K562 (cell line): ENCODE measurements at regions not wholly inside any gene's neighbourhood (a gene's known extent, or its start where the extent isn't known, plus 50 kb on each side); places are given as distances from the start of the nearest gene placed in this dataset.

Experiments used
- ATAC-seq: fragments of 200-7000 bp; cut with Tn5 transposase; 3 replicates; pipeline ENCODE4 v1.9.1; 2020; ENCODE audit warnings: moderate library complexity
- BruUV-seq: library from RNA; stranded (reverse); fragments of 400-500 nt; replicated peaks from 2 replicates; lab custom pipeline; 2021; lab: Mats Ljungman, UMichigan
- CTCF ChIA-PET: fragments of 300-600 bp; formaldehyde crosslinking; extraction: SDS; loops from one replicate; lab custom pipeline; 2021; ENCODE audit warnings: low intra/inter-chr PET ratio; lab: Yijun Ruan, JAX
- POLR2A ChIA-PET: fragments of 300-600, 350-650 bp; sonication (Branson Sonifier 250); formaldehyde crosslinking; extraction: SDS; loops from one replicate; lab custom pipeline; 2021; ENCODE audit warnings: antibody characterized with exemption, inconsistent platforms; lab: Yijun Ruan, JAX
- DNase-seq, 4 experiments: peaks; one replicate each; pipeline versions ENCODE4 v3.0.0 to v3.0.0-alpha.2; 2011 to 2018; ENCODE audit warnings: low spot score in 3 of 4, mixed read lengths in 3 of 4; ENCODE audit errors: extremely low read depth in 1 of 4
- FAIRE-seq: peaks from 2 replicates; lab custom pipeline; 2011; peaks lifted over from hg19 to GRCh38; lab: Jason Lieb, UNC
- H2AFZ ChIP-seq: 2 replicates; pipeline ENCODE4 v1.6.0; 2011; ENCODE audit warnings: low read depth, low read length, control low read depth, inconsistent platforms
- H3K27ac ChIP-seq: fragments of 200-600 bp; 3 replicates; pipeline ENCODE4 v1.8.0; 2011; ENCODE audit warnings: low read depth, mild to moderate bottlenecking, control low read depth, inconsistent platforms, low read length, moderate library complexity, mixed read lengths; ENCODE audit errors: extremely low read depth
- H3K27me3 ChIP-seq, 2 experiments: fragments of 300-600 bp in 1 of 2; 2 replicates in 1 of 2; 3 replicates in 1 of 2; pipeline versions ENCODE4 v1.6.0 to v1.8.0; 2011; ENCODE audit warnings: inconsistent platforms in 2 of 2, low read length in 2 of 2, mild to moderate bottlenecking in 1 of 2, mixed read lengths in 1 of 2, moderate library complexity in 1 of 2; ENCODE audit not compliant: control insufficient read depth in 2 of 2, insufficient read depth in 2 of 2
- H3K36me3 ChIP-seq: fragments of 300-600 bp; 3 replicates; pipeline ENCODE4 v1.8.0; 2011; ENCODE audit warnings: mild to moderate bottlenecking, low read length, inconsistent platforms; ENCODE audit not compliant: control insufficient read depth, insufficient read depth
- H3K4me1 ChIP-seq, 2 experiments: fragments of 200-600 bp in 1 of 2; replicated peaks in 1 of 2; 2 replicates in 1 of 2; 3 replicates in 1 of 2; pipeline versions ENCODE4 v1.5.1 to v1.8.0; 2011; ENCODE audit warnings: inconsistent platforms in 2 of 2, low read length in 2 of 2, mild to moderate bottlenecking in 1 of 2, mixed read lengths in 1 of 2, moderate library complexity in 1 of 2; ENCODE audit not compliant: control insufficient read depth in 2 of 2, insufficient read depth in 2 of 2
- H3K4me2 ChIP-seq: 2 replicates; pipeline ENCODE4 v1.6.1; 2011; ENCODE audit warnings: low read length, control low read depth, inconsistent platforms, mixed read lengths; ENCODE audit not compliant: insufficient read depth
- H3K4me3 ChIP-seq: fragments of 200-600 bp; sonication (generic), shearing (Covaris generic); 2 replicates; pipeline ENCODE4 v1.5.1; 2016; ENCODE audit warnings: control low read depth, inconsistent platforms
- H3K79me2 ChIP-seq: fragments of 200-600 bp; 3 replicates; pipeline ENCODE4 v1.8.0; 2011; ENCODE audit warnings: low read length, inconsistent platforms; ENCODE audit not compliant: control insufficient read depth, insufficient read depth
- H3K9ac ChIP-seq, 2 experiments: 2 replicates each; pipeline versions ENCODE4 v1.6.0 to v1.6.1; 2011; ENCODE audit warnings: low read depth in 2 of 2, low read length in 2 of 2, control low read depth in 1 of 2, inconsistent platforms in 1 of 2, mild to moderate bottlenecking in 1 of 2, mixed read lengths in 1 of 2; ENCODE audit not compliant: insufficient read depth in 1 of 2
- H3K9me1 ChIP-seq: one replicate; pipeline ENCODE4 v1.6.0; 2011; ENCODE audit warnings: inconsistent platforms, mild to moderate bottlenecking, low read length, moderate library complexity; ENCODE audit not compliant: control insufficient read depth, insufficient read depth
- H3K9me3 ChIP-seq: replicated peaks from 2 replicates; pipeline ENCODE4 v1.5.1; 2011; ENCODE audit warnings: low read depth, low read length, inconsistent platforms; ENCODE audit not compliant: control insufficient read depth, insufficient read depth
- H4K20me1 ChIP-seq: replicated peaks from 2 replicates; pipeline ENCODE4 v1.6.1; 2011; ENCODE audit warnings: low read length, inconsistent platforms, mixed read lengths; ENCODE audit not compliant: control insufficient read depth, insufficient read depth
- L3MBTL2 ChIP-seq: fragments of 450-650 bp; IDR thresholded peaks from 2 replicates; pipeline ENCODE4 v1.6.1; 2016; ENCODE audit warnings: mild to moderate bottlenecking, moderate library complexity
- MTA1 ChIP-seq: fragments of 450-650 bp; IDR thresholded peaks from 2 replicates; pipeline ENCODE4 v1.6.1; 2017; ENCODE audit warnings: borderline replicate concordance
- MYBL2 ChIP-seq, 2 experiments: fragments of 450-650 bp in 1 of 2; sonication (generic) in 1 of 2; formaldehyde crosslinking in 1 of 2; IDR thresholded peaks; 2 replicates each; pipeline versions ENCODE4 v1.6.1 to v1.8.1; 2017 to 2022; ENCODE audit warnings: borderline replicate concordance in 1 of 2, inconsistent platforms in 1 of 2, low read depth in 1 of 2, mild to moderate bottlenecking in 1 of 2, missing genetic modification reagents in 1 of 2, moderate library complexity in 1 of 2
- SIN3B ChIP-seq: fragments of 450-650 bp; IDR thresholded peaks from 2 replicates; pipeline ENCODE4 v1.6.1; 2017; ENCODE audit warnings: low read depth, mild to moderate bottlenecking, moderate library complexity
- ZNF696 ChIP-seq: fragments of 250-450 bp; sonication (Bioruptor Pico); conservative IDR thresholded peaks from 2 replicates; pipeline ENCODE4 v1.4.0; 2020; ENCODE audit warnings: mild to moderate bottlenecking, moderate library complexity
- WGBS: fragments of 100-300 bp; shearing (Covaris generic); methylation state at CpG from one replicate; pipeline ENCODE4 v1.1.6; 2016; ENCODE audit warnings: low coverage, mixed read lengths; ENCODE audit not compliant: insufficient coverage; ENCODE audit errors: missing lambda C conversion rate; 5-methylcytosine and 5-hydroxymethylcytosine counted together
- in situ Hi-C: fragments of 300-500 bp; cut with MboI; formaldehyde crosslinking; loops from 4 replicates; pipeline ENCODE4 v1.15.0; 2018; ENCODE audit warnings: inconsistent platforms, mixed read lengths
- intact Hi-C: fragments of 100-400 bp; cut with micrococcal nuclease; formaldehyde crosslinking; loops from 2 replicates; pipeline ENCODE4 v1.14.2; 2022
- TF ChIP-seq, protein P1 (sequence below): fragments of 250-450 bp; sonication (Bioruptor Pico); IDR thresholded peaks from 2 replicates; pipeline ENCODE4 v1.4.0; 2020; ENCODE audit warnings: mild to moderate bottlenecking, moderate library complexity

DNA sequence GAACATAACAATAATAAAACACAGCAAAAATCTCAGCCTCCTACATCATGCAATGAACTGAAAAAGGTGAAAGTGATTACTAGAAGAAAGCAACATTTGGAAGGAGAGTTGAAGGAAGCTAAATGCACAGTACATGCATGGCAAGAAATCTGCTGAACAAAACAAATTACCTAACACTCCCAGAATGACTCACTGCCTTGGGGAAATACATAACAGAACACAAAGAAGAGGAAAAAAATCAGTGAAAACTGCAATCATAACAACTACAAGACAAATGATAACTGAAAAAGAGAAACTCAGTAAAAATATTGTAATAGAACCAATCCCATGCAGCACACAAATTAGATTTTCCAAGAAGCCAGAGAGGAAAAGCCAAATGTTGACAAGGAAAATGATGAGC, 1513.2 kb downstream of the ARAP2 start:
- Histone ChIP-seq H3K36me3 (no peaks in the 10 kb centered on the region), H3K27ac (no peak overlapping the region), H3K9me3 (no peaks in the 10 kb centered on the region), H4K20me1 (no peaks in the 10 kb centered on the region), H3K27me3 (no peaks in the 10 kb centered on the region), H3K4me3 (no peak overlapping the region), H3K4me2 (no peak overlapping the region), H3K79me2 (no peaks in the 10 kb centered on the region), H2AFZ (no peak overlapping the region), H3K9me1 (no peaks in the 10 kb centered on the region)
- POLR2A ChIA-PET = no interaction called here
- BruUV-seq = no TSS peak
- FAIRE-seq (no peak), DNase-seq (no peak)
- in situ Hi-C loops = no loop called here
- TF ChIP-seq SIN3B (no peak), ZNF696 (CRISPR knock-in tag) (no peak), MTA1 (no peak), L3MBTL2 (no peak)
- TF ChIP-seq, all 486 proteins: peak for 0
- intact Hi-C loops = no loop called here
- H3K9ac ChIP-seq = no peak overlapping the region
- no peak for ATAC-seq
- H3K4me1 ChIP-seq = no peaks in the 10 kb centered on the region
- CTCF ChIA-PET = no interaction called here

DNA sequence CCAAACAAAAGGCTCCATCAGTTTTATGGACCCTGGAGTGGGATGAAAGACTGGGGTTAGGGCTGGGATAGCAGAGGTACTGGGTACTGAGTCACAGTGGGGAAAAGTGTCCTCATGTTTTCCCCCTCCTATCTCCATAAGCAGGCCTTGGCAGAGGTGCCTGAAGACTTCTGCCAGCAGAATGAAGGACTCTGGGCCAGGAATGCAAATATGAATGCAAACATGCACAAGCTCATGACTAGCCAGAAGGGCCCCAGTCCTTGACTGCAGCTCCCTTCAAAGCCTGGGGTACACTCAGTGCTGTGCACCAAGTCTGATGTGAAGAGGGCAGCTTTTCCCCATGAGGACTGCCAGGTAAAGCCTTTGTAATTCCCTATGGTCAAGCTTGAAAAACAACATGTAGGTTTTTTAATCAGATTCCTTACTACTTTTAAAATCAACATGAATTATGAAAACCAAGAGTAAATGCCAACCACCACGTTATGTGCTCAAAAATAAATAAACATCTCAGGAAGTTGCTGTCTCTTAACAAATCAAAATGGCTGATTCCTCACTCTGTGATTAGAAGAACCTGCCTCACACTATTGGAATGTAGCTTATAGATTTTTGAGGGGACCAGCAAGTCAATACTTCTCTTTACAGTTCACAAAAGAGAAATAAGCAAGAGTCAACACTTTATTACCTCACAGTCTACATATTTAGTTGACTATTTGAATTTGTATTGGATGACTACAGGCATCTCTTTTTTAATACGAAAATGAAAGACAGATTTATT, 1512.0 kb downstream of the ARAP2 start:
- H3K79me2 ChIP-seq = no peaks in the 10 kb centered on the region
- no peaks in the 10 kb centered on the region for H3K4me1 ChIP-seq
- no peaks in the 10 kb centered on the region for H4K20me1 ChIP-seq
- no peak overlapping the region for H3K4me3 ChIP-seq
- DNase-seq = no peak
- H3K9ac ChIP-seq = no peak overlapping the region
- in situ Hi-C loops = no loop called here
- POLR2A ChIA-PET = no interaction called here
- no peaks in the 10 kb centered on the region for H3K36me3 ChIP-seq
- H2AFZ ChIP-seq = no peak overlapping the region
- no peak overlapping the region for H3K4me2 ChIP-seq
- CTCF ChIA-PET = no interaction called here
- ATAC-seq = no peak
- intact Hi-C loops = no loop called here
- no peaks in the 10 kb centered on the region for H3K27me3 ChIP-seq
- 3% methylated on average over 2 of the region's 2 CpGs for WGBS
- TF ChIP-seq, protein P1, sequence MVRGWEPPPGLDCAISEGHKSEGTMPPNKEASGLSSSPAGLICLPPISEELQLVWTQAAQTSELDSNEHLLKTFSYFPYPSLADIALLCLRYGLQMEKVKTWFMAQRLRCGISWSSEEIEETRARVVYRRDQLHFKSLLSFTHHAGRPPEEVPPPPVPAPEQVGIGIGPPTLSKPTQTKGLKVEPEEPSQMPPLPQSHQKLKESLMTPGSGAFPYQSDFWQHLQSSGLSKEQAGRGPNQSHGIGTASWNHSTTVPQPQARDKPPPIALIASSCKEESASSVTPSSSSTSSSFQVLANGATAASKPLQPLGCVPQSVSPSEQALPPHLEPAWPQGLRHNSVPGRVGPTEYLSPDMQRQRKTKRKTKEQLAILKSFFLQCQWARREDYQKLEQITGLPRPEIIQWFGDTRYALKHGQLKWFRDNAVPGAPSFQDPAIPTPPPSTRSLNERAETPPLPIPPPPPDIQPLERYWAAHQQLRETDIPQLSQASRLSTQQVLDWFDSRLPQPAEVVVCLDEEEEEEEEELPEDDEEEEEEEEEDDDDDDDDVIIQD (CRISPR knock-in tag) = no peak
- TF ChIP-seq MYBL2 (IDR thresholded peaks at IDR 0.05; ENCODE audit: low read depth) = no peak
- TF ChIP-seq MYBL2 (CRISPR knock-in tag; IDR thresholded peaks at IDR 0.05; ENCODE audit: borderline replicate concordance) = no peak
- H3K27ac ChIP-seq = no peak overlapping the region
- no peaks in the 10 kb centered on the region for H3K9me1 ChIP-seq
- no peak for FAIRE-seq
- H3K9me3 ChIP-seq = no peaks in the 10 kb centered on the region
- BruUV-seq = no TSS peak
